GM18907 (cell line): ENCODE measurements at regions not wholly inside any gene's neighbourhood (a gene's known extent, or its start where the extent isn't known, plus 50 kb on each side); places are given as distances from the start of the nearest gene placed in this dataset.

ENCODE experiments used
- ATAC-seq: cut with Tn5 transposase; IDR thresholded peaks from one replicate; pipeline ENCODE4 v1.9.1; 2021; ENCODE audit warnings: mild to moderate bottlenecking, moderate library complexity; ENCODE audit not compliant: unreplicated experiment

GRCh38 chr2:133666621-133667020 is 98.4 kb upstream of the NCKAP5 start:
- ATAC-seq: no peak

GRCh38 chr2:133667085-133667484 is 98.8 kb upstream of the NCKAP5 start:
- no peak for ATAC-seq

- ATAC-seq: no peak
Observed at GRCh38 chr2:133667968-133668367, 99.7 kb upstream of the NCKAP5 start.

- ATAC-seq: no peak
Observed at GRCh38 chr2:133668547-133668946, 100.3 kb upstream of the NCKAP5 start.

GRCh38 chr2:133673305-133673905 is 105.1 kb upstream of the NCKAP5 start:
- ATAC-seq: no peak

- no peak for ATAC-seq
Observed at GRCh38 chr2:133674066-133674432, 105.8 kb upstream of the NCKAP5 start.

GRCh38 chr2:133674433-133675331 is 106.4 kb upstream of the NCKAP5 start:
- ATAC-seq: no peak

- ATAC-seq: no peak
Observed at GRCh38 chr2:133676392-133677130, 108.3 kb upstream of the NCKAP5 start.

GRCh38 chr2:133680343-133681049 is 112.2 kb upstream of the NCKAP5 start:
- ATAC-seq: no peak

GRCh38 chr2:133682347-133682746 is 114.1 kb upstream of the NCKAP5 start:
- ATAC-seq: no peak

- no peak for ATAC-seq
Observed at GRCh38 chr2:133682906-133683305, 114.6 kb upstream of the NCKAP5 start.

GRCh38 chr2:133685636-133686215 is 117.5 kb upstream of the NCKAP5 start:
- no peak for ATAC-seq

- ATAC-seq: no peak
Observed at GRCh38 chr2:133690780-133691179, 122.5 kb upstream of the NCKAP5 start.

- no peak for ATAC-seq
Observed at GRCh38 chr2:133691336-133691735, 123.1 kb upstream of the NCKAP5 start.

GRCh38 chr2:133705287-133705686 is 137.0 kb upstream of the NCKAP5 start:
- ATAC-seq: no peak

- ATAC-seq: no peak
Observed at GRCh38 chr2:133710613-133711012, 142.3 kb upstream of the NCKAP5 start.

- ATAC-seq: no peak
Observed at GRCh38 chr2:133711201-133711600, 142.9 kb upstream of the NCKAP5 start.

- ATAC-seq: no peak
Observed at GRCh38 chr2:133711806-133712205, 143.5 kb upstream of the NCKAP5 start.

GRCh38 chr2:133712369-133712768 is 144.1 kb upstream of the NCKAP5 start:
- ATAC-seq: no peak

- no peak for ATAC-seq
Observed at GRCh38 chr2:133713049-133713580, 144.9 kb upstream of the NCKAP5 start.
